ENCODE measurements at regions not wholly inside any gene's neighbourhood (a gene's known extent, or its start where the extent isn't known, plus 50 kb on each side); places are given as distances from the start of the nearest gene placed in this dataset.

- no peak overlapping the region for H3K9ac ChIP-seq (ENCODE audit: control insufficient read depth, extremely low read depth, insufficient read depth, low read length)
- no peaks in the 10 kb centered on the region for H3K9me1 ChIP-seq (ENCODE audit: control insufficient read depth, extremely low read depth, insufficient read depth, low read length)
- H3K4me1 ChIP-seq (ENCODE audit: control insufficient read depth, extremely low read depth, insufficient read depth, low read length): no peaks in the 10 kb centered on the region
- no peaks in the 10 kb centered on the region for H3K79me2 ChIP-seq (ENCODE audit: control insufficient read depth, insufficient read depth, low read length)
- peaks cover 4% of the 10 kb centered on the region for H3K9me3 ChIP-seq (ENCODE audit: control insufficient read depth, low read depth, low read length)
- FAIRE-seq: no peak
- H3K27me3 ChIP-seq (ENCODE audit: control insufficient read depth, extremely low read depth, insufficient read depth, low read length): no peaks in the 10 kb centered on the region
- no peak overlapping the region for H2AFZ ChIP-seq (ENCODE audit: control insufficient read depth, low read length)
- no peaks in the 10 kb centered on the region for H4K20me1 ChIP-seq (ENCODE audit: control insufficient read depth, extremely low read depth, insufficient read depth, low read length)
- TF ChIP-seq EZH2 (IDR thresholded peaks at IDR 0.05; ENCODE audit: low read length): no peak
- no peak for TF ChIP-seq CTCF (optimal IDR thresholded peaks at IDR 0.05 in 1 of 3, IDR thresholded peaks at IDR 0.05 in 1 of 3, conservative IDR thresholded peaks at IDR 0.05 in 1 of 3; ENCODE audit: extremely low read depth in 1 of 3, insufficient read depth in 2 of 3, low read length in 3 of 3)
- no peak for DNase-seq (ENCODE audit: low read depth, low spot score)
- dilution Hi-C loops (cut with MboI; ENCODE audit: extremely low pct_ligation_motif_present, low sequenced_read_pairs): no loop called here
- H3K4me2 ChIP-seq (ENCODE audit: control insufficient read depth, extremely low read depth, insufficient read depth, low read depth, low read length): no peak overlapping the region
- no peak overlapping the region for H3K27ac ChIP-seq (ENCODE audit: control insufficient read depth, insufficient read depth, low read length)
- no peak overlapping the region for H3K4me3 ChIP-seq (ENCODE audit: control insufficient read depth in 2 of 3, extremely low read depth in 1 of 3, insufficient read depth in 2 of 3, low read depth in 1 of 3, low read length in 3 of 3)
- no peaks in the 10 kb centered on the region for H3K36me3 ChIP-seq (ENCODE audit: control insufficient read depth in 2 of 2, extremely low read depth in 1 of 2, insufficient read depth in 2 of 2, low read length in 2 of 2)
Measured at GRCh38 chr18:65522907-65523306, 227.9 kb upstream of the CDH7 start.

GRCh38 chr18:65516209-65516608 lies 234.6 kb upstream of the CDH7 start:
- Histone ChIP-seq H3K4me1 (ENCODE audit: control insufficient read depth, extremely low read depth, insufficient read depth, low read length) (no peaks in the 10 kb centered on the region), H3K27me3 (ENCODE audit: control insufficient read depth, extremely low read depth, insufficient read depth, low read length) (no peaks in the 10 kb centered on the region), H3K9me1 (ENCODE audit: control insufficient read depth, extremely low read depth, insufficient read depth, low read length) (no peaks in the 10 kb centered on the region), H3K4me2 (ENCODE audit: control insufficient read depth, extremely low read depth, insufficient read depth, low read depth, low read length) (no peak overlapping the region), H3K9ac (ENCODE audit: control insufficient read depth, extremely low read depth, insufficient read depth, low read length) (no peak overlapping the region), H3K9me3 (ENCODE audit: control insufficient read depth, low read depth, low read length) (no peaks in the 10 kb centered on the region), H3K79me2 (ENCODE audit: control insufficient read depth, insufficient read depth, low read length) (no peaks in the 10 kb centered on the region), H3K27ac (ENCODE audit: control insufficient read depth, insufficient read depth, low read length) (no peak overlapping the region), H2AFZ (ENCODE audit: control insufficient read depth, low read length) (no peak overlapping the region), H3K4me3 (ENCODE audit: control insufficient read depth in 2 of 3, extremely low read depth in 1 of 3, insufficient read depth in 2 of 3, low read depth in 1 of 3, low read length in 3 of 3) (no peak overlapping the region), H4K20me1 (ENCODE audit: control insufficient read depth, extremely low read depth, insufficient read depth, low read length) (no peaks in the 10 kb centered on the region), H3K36me3 (ENCODE audit: control insufficient read depth in 2 of 2, extremely low read depth in 1 of 2, insufficient read depth in 2 of 2, low read length in 2 of 2) (no peaks in the 10 kb centered on the region)
- TF ChIP-seq CTCF (optimal IDR thresholded peaks at IDR 0.05 in 1 of 3, IDR thresholded peaks at IDR 0.05 in 1 of 3, conservative IDR thresholded peaks at IDR 0.05 in 1 of 3; ENCODE audit: extremely low read depth in 1 of 3, insufficient read depth in 2 of 3, low read length in 3 of 3) (no peak), EZH2 (IDR thresholded peaks at IDR 0.05; ENCODE audit: low read length) (no peak)
- dilution Hi-C loops (cut with MboI; ENCODE audit: extremely low pct_ligation_motif_present, low sequenced_read_pairs): no loop called here
- DNase-seq (ENCODE audit: low read depth, low spot score) (no peak), FAIRE-seq (no peak)

All from keratinocyte (primary cell).